DOHH2 (cell line): ENCODE measurements at regions not wholly inside any gene's neighbourhood (a gene's known extent, or its start where the extent isn't known, plus 50 kb on each side); places are given as distances from the start of the nearest gene placed in this dataset.

Source experiments
- EZH2phosphoT487 ChIP-seq: fragments of 200-600 bp; sonication (generic); IDR thresholded peaks from 2 replicates; pipeline ENCODE4 v1.6.1; 2017; ENCODE audit warnings: borderline replicate concordance, mild to moderate bottlenecking, antibody characterized with exemption, low read length, moderate library complexity, mixed read lengths
- TF ChIP-seq, protein P1 (sequence below): fragments of 200-600 bp; sonication (generic); IDR thresholded peaks from one replicate; pipeline ENCODE4 v1.5.1; 2014; ENCODE audit warnings: antibody characterized with exemption, mild to moderate bottlenecking, low read depth, low read length; ENCODE audit not compliant: poor library complexity, severe bottlenecking

DNA sequence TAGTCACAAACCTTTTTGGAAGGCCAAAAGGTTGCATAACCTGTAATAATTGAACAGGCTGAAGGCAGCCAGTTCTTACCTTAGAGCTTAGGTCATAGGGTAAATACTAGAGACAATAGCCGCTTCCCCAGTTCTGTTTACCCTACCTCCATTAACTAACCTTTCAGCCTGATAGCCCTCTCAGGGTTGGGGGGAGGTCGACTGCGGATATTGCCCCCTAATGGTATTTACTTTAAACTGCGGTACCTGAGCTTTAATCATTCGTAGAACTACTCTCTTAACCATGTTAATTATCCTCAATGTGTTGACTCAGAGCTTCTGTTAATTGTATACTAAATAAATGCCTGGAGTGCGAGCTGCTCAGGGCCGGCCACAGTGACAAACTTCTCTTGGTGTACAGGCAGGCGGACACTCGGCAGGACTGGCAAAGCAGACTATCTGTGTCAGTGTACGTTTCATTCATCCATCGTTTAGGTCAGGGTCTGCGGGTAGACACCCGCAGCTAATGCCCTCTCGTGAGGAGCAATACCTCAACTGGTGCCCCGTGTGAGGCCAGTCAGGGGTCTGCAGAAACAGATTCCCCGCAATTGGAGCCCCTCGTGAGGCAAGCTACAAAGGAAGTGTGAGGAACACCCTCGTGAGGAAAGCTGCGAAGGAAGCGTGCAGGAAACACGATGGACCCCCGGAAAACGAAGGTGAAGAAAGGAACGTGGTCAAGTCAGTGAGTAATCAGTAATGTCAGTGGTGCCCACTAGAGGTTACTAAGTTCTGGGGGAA lies 115.3 kb upstream of the SCN7A start:
- TF ChIP-seq, protein P1, sequence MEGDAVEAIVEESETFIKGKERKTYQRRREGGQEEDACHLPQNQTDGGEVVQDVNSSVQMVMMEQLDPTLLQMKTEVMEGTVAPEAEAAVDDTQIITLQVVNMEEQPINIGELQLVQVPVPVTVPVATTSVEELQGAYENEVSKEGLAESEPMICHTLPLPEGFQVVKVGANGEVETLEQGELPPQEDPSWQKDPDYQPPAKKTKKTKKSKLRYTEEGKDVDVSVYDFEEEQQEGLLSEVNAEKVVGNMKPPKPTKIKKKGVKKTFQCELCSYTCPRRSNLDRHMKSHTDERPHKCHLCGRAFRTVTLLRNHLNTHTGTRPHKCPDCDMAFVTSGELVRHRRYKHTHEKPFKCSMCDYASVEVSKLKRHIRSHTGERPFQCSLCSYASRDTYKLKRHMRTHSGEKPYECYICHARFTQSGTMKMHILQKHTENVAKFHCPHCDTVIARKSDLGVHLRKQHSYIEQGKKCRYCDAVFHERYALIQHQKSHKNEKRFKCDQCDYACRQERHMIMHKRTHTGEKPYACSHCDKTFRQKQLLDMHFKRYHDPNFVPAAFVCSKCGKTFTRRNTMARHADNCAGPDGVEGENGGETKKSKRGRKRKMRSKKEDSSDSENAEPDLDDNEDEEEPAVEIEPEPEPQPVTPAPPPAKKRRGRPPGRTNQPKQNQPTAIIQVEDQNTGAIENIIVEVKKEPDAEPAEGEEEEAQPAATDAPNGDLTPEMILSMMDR = no peak
- TF ChIP-seq EZH2phosphoT487 = no peak
